Stimulated activated CD8-positive, alpha-beta memory T cell treated with anti-CD3 and anti-CD28 coated beads, Interleukin-15, amount 100 ng/mL, for 48 hours (primary cell): ENCODE measurements at regions not wholly inside any gene's neighbourhood (a gene's known extent, or its start where the extent isn't known, plus 50 kb on each side); places are given as distances from the start of the nearest gene placed in this dataset.
"Not testable (repeated sequence)": the region's sequence is repeated elsewhere in the genome, so short reads cannot be mapped to it uniquely, and the experiment has no call there.

Experiments
- DNase-seq, 2 donors: peaks; one replicate each; pipeline ENCODE4 v3.0.0-alpha.2; 2020; ENCODE audit warnings: low read depth in 2 of 2

DNA sequence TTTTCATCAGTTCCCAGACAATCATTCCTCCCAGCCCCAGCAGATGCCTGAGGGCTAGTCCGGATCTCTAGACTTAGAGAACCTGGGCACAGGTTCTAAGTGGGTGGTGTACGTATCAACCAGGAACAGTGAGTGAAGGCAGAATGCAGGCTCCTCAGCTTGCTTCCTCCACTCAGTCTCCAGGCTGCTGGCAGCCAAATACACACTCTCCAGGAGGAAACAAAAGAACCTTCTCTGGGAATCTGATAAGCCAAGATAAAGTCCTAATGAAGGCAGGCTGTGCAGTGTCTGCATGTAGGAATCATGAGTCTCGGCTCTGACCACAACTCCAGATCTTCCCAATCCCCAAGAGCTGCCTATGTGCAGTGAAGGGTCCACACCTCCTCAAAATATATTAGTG lies 245.7 kb downstream of the SP3 start:
- no peak for DNase-seq

DNA sequence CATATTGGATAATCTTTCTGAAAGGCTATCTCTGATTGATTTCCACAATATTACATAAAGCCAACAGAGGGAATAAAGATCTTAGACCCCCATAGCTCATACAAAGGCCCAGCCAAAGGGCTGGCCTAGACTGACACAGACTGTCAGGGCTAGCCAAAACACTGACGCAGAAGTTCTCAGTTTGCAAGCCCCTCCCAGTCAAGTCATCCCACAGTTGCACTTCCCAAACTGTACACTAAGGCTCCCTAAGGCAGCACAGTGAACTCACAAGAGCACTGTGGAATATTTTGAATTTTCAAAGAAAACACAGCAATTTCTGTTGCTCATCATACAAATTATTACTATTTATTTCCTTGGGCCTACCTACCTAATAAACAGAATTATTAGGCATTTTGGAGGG lies 244.9 kb downstream of the SP3 start:
- no peak for DNase-seq

DNA sequence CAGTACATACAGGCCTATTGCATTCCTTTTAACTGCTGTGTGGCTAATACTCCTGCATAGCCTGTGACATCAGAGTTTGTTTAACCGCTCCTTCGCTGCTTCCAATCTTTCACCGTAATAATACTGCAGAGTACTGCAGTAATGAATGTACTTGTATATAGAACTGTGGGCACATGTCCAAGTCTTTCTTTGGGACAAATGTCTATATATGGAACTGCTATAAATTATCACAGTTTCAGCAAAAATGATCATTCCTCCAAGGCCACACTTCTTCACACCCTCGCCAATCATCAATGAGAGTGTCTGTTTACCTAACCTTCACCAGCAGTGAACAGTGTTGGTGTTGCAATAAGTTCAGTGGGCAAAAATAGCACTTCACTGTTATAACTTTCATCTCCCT lies 230.4 kb downstream of the SP3 start:
- no peak for DNase-seq

DNA sequence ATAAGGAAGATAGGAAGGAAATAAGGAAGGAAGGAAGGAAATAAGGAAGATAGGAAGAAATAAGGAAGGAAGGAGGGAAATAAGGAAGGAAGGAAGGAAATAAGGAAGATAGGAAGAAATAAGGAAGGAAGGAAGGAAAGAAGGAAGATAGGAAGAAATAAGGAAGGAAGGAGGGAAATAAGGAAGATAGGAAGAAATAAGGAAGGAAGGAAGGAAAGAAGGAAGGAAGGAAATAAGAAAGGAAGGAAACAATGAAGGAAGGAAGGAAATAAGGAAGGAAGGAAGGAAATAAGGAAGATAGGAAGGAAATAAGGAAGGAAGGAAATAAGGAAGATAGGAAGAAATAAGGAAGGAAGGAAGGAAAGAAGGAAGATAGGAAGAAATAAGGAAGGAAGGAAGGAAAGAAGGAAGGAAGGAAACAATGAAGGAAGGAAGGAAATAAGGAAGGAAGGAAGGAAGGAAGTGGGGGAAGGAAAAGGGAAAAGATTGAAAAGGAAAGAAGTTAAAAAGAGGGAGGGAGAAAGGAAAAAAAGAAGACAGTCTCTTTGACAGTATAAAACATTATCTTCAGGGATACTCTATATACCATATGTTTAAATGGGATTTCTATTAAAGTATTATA lies 227.1 kb downstream of the SP3 start:
- DNase-seq: not testable (repeated sequence)

DNA sequence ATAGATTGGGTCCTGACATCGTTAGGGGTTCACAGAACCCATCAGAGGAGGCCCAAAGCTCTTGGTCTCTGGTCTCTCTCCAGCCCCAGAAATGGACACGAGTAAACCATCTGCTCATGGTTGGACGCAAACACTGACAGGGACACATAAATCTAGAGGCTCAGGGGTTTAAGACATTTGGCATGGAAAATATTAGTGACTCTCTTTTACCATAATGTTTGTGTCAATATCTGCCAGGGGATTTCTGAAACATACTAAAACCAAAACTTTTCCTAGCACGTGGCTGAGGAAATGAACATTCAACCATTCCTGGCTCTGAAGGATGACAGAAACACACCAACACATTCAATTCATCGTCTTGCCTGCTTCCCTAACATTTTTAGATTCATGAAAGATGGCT lies 226.2 kb downstream of the SP3 start:
- no peak for DNase-seq

DNA sequence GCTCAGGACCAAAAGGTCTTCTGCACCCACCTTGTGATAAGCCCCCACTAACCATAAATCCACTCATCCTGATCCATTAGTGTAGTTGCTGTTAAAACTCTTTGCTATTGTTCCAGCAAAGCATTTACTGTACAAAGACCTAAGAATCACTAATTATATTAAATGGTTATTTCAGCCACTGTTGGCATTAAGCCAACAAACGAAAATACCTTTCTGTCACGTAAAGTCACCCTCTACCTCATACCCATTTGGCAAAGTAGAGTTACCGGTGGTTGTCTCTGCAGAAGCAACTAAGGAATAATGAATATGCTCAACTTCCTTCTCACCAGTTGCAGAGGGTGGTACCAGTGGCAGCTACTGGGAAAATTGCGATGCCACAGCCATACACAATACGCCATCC lies 224.5 kb downstream of the SP3 start:
- DNase-seq: no peak

DNA sequence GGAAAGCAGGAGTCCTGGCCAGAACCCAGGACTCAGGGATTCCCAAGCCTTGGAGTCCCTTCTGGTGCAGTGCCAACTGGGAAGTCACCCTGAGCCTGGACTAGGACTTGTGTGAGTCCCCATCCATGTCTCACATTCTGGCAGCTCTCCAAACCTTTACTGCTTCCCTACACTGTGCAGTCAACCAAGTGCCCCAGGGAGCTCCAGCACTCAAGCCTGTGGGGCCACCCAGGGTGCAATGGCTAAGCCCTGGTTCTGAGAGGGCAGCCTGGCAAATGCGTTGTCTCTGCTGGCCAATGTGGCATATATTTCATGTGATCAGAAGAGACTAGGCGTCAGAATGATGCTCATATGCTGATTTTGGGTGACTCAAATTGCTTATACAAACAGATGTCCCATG lies 223.4 kb downstream of the SP3 start:
- DNase-seq: no peak

DNA sequence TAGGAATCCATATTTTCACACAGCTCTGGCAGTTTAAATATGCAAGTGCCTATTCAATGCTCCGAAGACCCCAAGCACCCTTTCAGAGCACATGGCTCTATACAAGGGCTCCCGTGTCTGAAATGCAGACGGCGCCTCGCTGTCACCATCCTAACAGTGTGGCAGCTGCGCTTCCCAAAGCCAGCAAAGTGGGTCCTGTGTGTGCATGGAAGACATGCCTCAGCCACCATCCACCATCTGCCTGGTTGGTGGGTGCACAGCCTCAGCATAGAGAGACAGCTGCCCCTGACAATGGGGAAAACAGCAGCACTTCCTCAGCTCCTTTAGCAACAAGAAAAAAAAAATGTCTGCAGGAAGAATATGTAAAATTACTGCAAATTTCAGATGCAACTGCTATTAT lies 218.1 kb downstream of the SP3 start:
- no peak for DNase-seq

DNA sequence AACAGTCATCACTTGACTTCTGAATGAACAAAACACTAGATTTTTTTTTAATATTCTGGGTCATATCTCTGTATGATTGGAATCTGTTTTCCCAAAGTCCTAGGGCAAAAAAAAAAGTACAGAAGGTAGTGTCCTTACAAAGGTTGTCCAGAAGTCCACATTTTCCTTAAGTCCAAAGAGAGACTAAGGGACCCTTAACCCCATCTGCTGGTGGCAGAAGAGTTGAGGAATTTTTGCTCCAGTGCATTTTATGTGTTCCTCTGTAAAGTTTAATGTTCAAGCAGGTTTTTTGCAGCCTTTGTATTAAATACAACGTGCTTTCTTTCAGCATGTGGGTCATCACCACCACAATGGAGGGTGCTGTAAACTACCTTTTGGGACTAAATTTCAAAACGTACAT lies 215.9 kb downstream of the SP3 start:
- DNase-seq: no peak

DNA sequence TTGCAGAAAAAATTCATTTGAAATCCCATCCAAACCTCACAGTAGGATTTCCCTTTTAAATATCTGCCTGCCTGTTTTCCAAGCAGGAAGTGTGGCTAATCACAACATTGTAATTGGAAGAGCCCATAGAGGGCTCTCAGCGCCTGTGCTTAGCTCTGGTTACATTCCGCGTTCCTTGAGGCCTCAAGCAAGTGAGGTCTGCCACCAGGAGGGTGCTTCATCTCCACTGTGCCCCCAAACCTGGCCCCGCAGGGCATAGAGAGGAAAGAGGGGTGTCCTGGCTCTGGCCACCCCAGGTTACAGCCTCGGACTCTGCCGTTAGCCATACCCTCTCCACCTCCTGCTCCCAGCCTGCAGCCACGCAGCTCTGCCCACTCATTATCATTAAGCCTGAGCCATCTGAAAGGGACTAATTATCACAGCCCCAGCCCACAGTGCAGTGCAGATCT lies 214.8 kb downstream of the SP3 start:
- no peak for DNase-seq

DNA sequence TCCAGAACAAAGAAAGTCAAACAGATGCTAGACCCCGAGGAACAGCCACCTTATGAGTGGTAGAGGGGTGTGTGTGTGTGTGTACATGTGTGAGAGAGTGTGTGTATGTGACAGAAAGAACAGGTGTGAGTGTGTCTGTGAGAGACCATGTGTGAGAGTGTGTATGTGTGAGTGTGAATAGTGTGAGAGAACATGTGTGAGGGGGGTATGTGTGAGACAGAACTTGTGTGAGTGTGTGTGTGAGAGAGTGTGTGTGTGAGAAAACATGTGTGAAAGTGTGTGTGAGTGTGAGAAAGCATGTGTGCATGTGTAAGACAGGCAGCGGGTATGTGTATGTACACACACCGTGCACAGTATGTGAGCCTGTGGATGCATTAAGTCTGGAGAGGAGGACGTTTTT lies 214.3 kb downstream of the SP3 start:
- no peak for DNase-seq

DNA sequence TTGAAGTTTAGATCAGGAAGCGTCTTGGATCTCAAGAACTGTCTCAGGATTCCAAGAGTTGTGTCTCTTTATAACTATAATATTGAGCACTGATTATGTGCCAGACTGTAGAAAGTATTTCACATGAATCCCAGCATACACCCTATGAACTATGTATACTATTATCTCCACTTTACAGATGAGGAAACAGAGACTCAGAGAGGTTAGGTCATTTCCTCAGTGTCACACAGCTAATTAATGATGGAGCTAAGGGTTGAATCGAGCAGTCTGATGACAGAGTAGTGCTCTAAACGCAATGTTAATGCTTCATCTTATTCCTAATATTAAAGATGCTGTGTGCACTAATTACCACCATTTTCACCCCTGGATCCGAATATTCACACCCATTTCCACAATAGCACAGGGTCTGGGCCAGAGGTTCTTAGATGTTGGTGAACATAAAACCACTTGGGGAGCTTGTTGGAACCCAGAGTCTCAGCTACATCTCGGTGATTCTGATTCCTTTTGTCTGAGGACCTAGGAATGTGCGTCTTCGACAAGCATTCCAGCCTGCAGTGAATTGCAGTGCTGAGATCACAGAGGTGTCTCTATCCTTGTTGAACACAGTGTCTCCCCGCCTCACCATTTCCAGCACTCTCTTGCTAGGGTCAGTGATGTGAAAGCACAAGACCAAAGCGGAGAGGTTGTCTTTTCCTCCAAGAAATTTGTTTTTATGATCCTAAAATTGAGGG lies 213.8 kb downstream of the SP3 start:
- no peak for DNase-seq

DNA sequence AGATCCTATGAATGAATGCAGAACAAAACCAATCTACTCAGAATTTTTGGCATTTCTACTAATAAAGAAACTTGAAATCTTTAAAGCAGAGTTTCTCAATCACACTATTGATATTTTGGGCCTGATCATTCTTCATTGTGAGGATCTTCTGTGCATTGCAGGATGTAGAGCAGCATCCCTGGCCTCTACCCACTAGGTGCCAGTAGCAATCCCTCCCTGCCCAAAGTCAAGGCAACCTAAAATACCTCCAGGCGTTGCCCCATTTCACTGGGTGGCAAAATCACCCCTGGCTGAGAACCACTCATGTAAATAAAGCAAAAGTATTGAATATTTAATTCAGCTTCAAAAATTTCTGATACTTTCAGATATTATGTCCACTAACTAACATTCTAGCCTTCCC lies 213.0 kb downstream of the SP3 start:
- DNase-seq: no peak

DNA sequence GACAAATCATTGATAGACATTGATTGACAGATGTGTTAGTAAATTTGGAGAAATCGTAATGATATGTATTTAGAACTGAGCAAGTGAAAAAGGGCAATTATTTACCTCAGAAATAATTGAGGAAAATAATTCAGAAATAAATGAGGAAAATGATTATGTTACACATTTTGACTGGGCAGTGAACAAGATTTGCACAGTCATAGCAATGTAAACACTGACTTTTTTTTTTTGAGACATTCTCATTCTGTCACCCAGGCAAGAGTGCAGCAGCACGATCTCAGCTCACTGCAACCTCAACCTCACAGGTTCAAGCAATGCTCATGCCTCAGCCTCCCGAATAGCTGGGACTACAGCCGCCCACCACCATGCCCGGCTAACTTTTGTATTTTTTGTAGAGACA lies 211.7 kb downstream of the SP3 start:
- no peak for DNase-seq

DNA sequence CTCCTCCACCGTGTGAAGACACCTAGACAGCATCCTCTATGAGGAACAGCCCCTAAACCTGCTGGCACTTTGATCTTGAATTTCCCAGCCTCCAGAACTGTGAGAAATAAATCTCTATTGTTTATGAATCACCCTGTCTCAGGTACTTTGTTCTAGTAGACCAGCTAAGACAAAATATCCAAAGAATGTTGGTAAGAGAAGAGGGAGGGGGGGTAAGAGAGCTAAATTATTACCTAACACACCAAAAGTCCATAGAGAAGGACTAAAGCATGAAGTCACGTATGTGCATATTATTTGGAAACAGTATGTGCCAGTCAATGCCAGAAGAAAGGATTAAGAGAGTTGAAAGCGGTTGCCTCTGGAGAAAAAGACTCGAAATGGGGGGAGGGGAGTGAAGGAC lies 211.0 kb downstream of the SP3 start:
- DNase-seq: no peak

DNA sequence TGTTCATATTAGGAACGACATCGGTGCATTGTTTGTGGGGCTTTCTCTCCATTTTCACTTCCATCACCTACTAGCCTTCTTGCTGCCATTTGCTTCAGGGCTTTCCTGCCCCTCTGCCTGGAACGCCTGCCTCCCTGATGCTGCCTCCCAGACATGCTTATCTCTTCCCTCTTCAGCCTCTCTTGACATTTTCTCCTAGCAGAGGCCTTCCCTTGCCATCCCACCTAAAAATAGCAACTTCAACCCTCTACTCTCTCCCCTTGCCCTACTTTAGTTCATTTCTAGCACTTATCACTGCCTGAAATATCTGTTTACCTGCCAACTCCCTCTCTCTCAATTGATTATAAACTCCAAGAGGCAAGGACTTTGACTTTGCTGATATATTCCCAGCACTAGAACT lies 210.3 kb downstream of the SP3 start:
- DNase-seq: no peak

DNA sequence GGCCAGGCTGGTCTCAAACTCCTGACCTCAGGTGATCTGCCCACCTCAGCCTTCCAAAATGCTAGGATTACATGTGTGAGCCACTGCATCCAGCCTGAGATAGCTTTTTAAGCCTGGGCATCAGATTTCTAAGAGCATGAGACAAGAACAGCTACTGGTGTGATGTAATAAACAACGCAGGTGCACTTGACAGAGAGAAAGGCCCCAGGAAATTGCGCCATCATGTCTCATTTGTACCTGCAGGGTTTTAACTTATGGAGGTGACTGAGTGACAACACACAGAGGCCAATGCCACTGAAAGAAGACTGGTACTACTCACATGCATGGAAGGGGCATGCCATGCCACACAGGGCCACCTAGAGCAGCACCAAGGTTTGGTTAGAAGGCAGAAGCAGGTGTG lies 209.4 kb downstream of the SP3 start:
- no peak for DNase-seq

DNA sequence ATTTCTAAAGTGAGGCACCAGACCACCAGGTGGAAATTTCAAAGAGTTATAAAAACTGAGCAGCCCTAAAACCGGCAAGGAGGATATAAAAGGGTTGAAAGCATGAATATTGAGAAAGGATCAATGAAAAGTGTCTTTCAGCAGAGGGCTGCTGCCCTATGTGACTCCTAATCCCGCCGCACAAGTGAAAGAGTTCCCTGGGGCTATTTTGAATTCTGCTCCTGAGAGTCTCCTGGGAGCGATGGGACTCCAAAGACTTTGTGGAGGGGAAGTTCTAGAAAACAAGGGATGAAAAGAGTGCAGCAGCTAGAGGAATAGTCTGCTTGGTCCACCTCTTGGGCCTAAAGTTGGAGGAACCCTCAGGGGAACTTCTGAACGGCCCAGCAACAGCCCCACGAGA lies 205.2 kb downstream of the SP3 start:
- no peak for DNase-seq

DNA sequence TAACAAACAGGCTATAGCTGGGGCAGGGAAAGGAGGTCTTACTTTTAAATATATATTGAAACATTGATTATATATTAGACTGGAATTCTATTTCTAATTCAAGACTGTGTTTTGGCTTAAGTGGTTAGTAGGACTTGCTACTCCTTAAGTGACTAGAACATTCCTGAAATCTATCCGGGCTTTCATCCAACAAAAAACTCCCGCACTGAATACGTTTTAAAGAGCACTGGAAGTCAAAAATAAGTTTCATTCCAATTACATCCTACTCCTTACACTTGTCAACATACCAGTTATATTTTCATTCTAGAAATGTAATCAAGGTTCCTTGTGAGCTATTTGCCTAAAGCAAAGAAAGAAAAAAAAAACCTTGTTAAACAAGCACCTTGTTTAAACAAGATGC lies 204.6 kb downstream of the SP3 start:
- no peak for DNase-seq

DNA sequence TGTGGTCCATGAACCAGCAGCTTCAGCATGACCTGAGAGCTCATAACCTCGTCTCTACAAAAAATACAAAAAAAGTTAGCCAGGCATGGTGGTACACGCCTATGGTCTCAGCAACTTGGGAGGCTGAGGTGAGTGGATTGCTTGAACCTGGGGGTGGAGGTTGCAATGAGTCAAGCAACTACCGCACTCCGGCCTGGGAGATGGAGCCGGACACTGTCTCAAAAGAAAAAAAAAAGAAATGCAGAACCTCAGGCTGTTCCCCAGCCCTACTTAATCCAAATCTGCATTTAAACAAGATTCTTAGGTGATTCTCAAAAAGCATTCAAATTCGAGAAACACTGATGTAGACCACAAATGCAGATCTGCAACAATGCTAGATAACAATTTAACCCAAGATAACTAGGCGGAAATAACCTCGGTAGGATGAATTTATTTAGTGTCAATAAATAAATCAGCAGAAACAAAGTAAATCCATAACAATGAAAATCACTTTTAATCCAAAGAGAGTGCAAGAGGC lies 203.5 kb downstream of the SP3 start:
- DNase-seq: no peak

DNA sequence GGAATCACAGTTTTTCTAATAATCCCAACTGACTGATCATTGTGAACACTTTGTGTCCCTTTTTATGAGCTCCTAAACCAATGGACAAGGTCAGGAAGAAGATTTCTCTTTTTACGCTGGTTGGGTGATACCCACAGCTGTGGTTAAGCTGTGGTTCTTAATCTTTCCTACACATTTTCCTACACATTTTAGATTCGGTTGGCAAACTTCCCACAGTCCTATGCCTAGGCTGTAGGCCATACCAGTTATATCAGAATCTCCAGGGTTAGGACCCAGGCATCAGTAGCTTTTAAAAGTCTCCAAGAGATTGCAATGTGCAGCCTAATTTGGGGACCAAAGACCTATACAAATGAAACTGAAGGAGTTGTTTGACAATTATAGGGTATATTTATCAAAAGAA lies 203.0 kb downstream of the SP3 start:
- no peak for DNase-seq

DNA sequence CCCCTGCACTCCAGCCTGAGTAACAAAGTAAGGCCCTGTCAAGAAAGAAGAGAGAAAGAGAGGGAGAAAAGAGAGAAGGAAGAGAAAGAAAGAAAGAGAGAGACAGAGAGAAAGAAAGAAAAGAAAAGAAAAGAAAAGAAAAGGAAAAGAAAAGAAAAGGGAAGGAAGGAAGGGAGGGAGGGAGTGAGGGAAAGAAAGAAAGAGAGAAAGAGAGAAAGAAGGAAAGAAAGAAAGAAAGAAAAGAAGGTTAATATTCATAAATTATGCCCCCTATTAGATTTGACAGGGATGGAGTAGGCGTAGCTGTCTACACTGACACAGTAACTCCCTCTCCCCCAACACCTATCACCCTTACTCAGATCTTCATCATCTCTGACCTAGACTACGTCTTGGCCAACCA lies 202.3 kb downstream of the SP3 start:
- no peak for DNase-seq

DNA sequence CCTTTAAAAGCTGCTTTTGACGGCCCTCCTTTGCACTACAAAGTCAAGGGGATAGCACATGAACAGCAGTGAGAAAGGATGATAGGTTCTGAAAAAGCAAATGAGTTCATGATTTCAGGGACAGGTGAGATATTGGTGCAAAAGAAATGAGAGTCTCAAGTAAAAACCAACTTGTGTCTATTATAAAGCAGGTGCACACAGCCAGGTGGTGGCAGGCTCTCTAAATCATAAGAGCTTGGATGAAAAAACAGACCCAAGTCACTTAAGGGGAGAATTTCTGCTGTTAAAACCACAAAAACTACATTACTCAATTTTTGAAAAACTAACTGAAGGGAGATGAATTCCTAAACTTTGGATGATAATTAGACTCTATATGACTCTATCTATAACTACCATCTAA lies 201.5 kb downstream of the SP3 start:
- DNase-seq: no peak

DNA sequence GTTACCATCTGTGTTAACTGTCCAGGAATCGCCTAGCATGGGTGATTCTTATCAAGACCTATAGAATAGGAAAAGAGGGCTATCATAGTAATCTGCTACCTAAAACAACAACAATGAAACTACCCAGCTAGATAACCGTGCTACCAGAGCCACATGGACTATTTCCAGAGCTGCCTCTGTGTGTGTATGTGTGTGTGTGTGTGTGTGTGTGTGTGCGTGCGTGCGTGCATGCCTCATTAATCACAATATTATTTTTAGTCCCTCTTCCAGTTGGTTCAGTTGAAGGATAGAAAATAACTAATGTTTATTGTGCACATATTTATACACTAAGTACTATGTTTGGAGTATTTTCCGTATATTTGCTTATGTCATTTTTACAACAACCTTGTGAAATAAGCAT lies 201.1 kb downstream of the SP3 start:
- DNase-seq: no peak
